Neural cell (in vitro differentiated cells): ENCODE measurements at regions not wholly inside any gene's neighbourhood (a gene's known extent, or its start where the extent isn't known, plus 50 kb on each side); places are given as distances from the start of the nearest gene placed in this dataset.

Source experiments
- POLR2AphosphoS5 ChIP-seq: IDR thresholded peaks from 2 replicates; pipeline ENCODE4 v1.6.1; 2012
- TF ChIP-seq, protein P1 (sequence below): IDR thresholded peaks from 2 replicates; pipeline ENCODE4 v1.6.1; 2012; ENCODE audit warnings: borderline replicate concordance

DNA sequence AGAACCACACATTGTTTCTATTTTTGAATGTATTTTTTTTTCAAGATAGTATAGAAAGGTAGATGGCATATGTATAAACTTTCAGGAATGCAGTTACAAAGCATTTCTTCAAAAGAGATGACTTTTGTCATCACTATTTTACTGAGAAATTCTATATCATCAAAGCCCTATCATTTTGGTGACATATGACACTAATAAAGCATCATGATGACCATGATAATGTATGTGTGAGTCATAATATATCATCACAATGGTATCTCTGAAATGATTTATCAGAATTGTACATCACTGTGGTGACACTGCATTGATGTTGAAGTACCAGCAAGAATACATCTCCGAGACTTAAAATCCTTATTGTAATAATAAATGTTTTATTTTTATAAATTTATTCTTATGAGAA lies 1740.8 kb downstream of the PCDH7 start:
- TF ChIP-seq POLR2AphosphoS5: peak; percentile 46
- TF ChIP-seq, protein P1, sequence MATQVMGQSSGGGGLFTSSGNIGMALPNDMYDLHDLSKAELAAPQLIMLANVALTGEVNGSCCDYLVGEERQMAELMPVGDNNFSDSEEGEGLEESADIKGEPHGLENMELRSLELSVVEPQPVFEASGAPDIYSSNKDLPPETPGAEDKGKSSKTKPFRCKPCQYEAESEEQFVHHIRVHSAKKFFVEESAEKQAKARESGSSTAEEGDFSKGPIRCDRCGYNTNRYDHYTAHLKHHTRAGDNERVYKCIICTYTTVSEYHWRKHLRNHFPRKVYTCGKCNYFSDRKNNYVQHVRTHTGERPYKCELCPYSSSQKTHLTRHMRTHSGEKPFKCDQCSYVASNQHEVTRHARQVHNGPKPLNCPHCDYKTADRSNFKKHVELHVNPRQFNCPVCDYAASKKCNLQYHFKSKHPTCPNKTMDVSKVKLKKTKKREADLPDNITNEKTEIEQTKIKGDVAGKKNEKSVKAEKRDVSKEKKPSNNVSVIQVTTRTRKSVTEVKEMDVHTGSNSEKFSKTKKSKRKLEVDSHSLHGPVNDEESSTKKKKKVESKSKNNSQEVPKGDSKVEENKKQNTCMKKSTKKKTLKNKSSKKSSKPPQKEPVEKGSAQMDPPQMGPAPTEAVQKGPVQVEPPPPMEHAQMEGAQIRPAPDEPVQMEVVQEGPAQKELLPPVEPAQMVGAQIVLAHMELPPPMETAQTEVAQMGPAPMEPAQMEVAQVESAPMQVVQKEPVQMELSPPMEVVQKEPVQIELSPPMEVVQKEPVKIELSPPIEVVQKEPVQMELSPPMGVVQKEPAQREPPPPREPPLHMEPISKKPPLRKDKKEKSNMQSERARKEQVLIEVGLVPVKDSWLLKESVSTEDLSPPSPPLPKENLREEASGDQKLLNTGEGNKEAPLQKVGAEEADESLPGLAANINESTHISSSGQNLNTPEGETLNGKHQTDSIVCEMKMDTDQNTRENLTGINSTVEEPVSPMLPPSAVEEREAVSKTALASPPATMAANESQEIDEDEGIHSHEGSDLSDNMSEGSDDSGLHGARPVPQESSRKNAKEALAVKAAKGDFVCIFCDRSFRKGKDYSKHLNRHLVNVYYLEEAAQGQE: no peak
